ENCODE measurements at regions not wholly inside any gene's neighbourhood (a gene's known extent, or its start where the extent isn't known, plus 50 kb on each side); places are given as distances from the start of the nearest gene placed in this dataset.
"Not testable (repeated sequence)": the region's sequence is repeated elsewhere in the genome, so short reads cannot be mapped to it uniquely, and the experiment has no call there.

GRCh38 chr9:75362446-75362845, 274.1 kb downstream of the OSTF1 start:
- TF ChIP-seq CTCF (IDR thresholded peaks at IDR 0.05; ENCODE audit: poor library complexity); EZH2phosphoT487 (IDR thresholded peaks at IDR 0.05; ENCODE audit: low read depth, severe bottlenecking, unreplicated experiment): not testable (repeated sequence)

Data from hepatocyte (in vitro differentiated cells).